ENCODE measurements at regions not wholly inside any gene's neighbourhood (a gene's known extent, or its start where the extent isn't known, plus 50 kb on each side); places are given as distances from the start of the nearest gene placed in this dataset.

- DNase-seq = no peak
These were observed 201.0 kb upstream of the EYS start for GRCh38 chr6:65908065-65908464.

- no peak for DNase-seq
These were observed 197.0 kb upstream of the EYS start for GRCh38 chr6:65903992-65904391.

- DNase-seq = no peak
These were observed 193.9 kb upstream of the EYS start for GRCh38 chr6:65900928-65901327.

GRCh38 chr6:65896140-65896539 is 189.1 kb upstream of the EYS start:
- no peak for DNase-seq

GRCh38 chr6:65876668-65877067 is 169.6 kb upstream of the EYS start:
- no peak for DNase-seq

GRCh38 chr6:65852369-65852852 is 145.4 kb upstream of the EYS start:
- no peak for DNase-seq

GRCh38 chr6:65830151-65830550 is 123.1 kb upstream of the EYS start:
- no peak for DNase-seq

GRCh38 chr6:65819152-65819551 is 112.1 kb upstream of the EYS start:
- DNase-seq = no peak

- no peak for DNase-seq
These were observed 111.5 kb upstream of the EYS start for GRCh38 chr6:65818576-65818975.

GRCh38 chr6:65816991-65817390 is 110.0 kb upstream of the EYS start:
- DNase-seq = no peak

GRCh38 chr6:65814071-65814470 is 107.0 kb upstream of the EYS start:
- DNase-seq = no peak

- no peak for DNase-seq
These were observed 96.2 kb upstream of the EYS start for GRCh38 chr6:65803186-65803585.

- no peak for DNase-seq
These were observed 92.4 kb upstream of the EYS start for GRCh38 chr6:65799389-65799788.

GRCh38 chr6:65798280-65799014 is 91.4 kb upstream of the EYS start:
- no peak for DNase-seq

GRCh38 chr6:65790666-65791065 is 83.6 kb upstream of the EYS start:
- DNase-seq = no peak

GRCh38 chr6:65787787-65788186 is 80.8 kb upstream of the EYS start:
- no peak for DNase-seq

- DNase-seq = no peak
These were observed 79.8 kb upstream of the EYS start for GRCh38 chr6:65786815-65787214.

- no peak for DNase-seq
These were observed 73.7 kb upstream of the EYS start for GRCh38 chr6:65780691-65781090.

GRCh38 chr6:65776332-65776731 is 69.3 kb upstream of the EYS start:
- DNase-seq = no peak

- DNase-seq = no peak
These were observed 64.9 kb upstream of the EYS start for GRCh38 chr6:65771946-65772345.

GRCh38 chr6:65761890-65762289 is 54.9 kb upstream of the EYS start:
- DNase-seq = no peak

- DNase-seq = no peak
These were observed 53.3 kb upstream of the EYS start for GRCh38 chr6:65760285-65760684.

Data from dermis blood vessel endothelial cell (primary cell).